Astrocyte (in vitro differentiated cells and primary cell): ENCODE measurements at regions not wholly inside any gene's neighbourhood (a gene's known extent, or its start where the extent isn't known, plus 50 kb on each side); places are given as distances from the start of the nearest gene placed in this dataset.

ENCODE experiments used
- DNase-seq: peaks from one replicate; pipeline ENCODE4 v3.0.0-alpha.2; 2010; ENCODE audit warnings: low read depth
- FAIRE-seq: peaks from 2 replicates; lab custom pipeline; 2011; peaks lifted over from hg19 to GRCh38; lab: Jason Lieb, UNC
- H2AFZ ChIP-seq: 2 replicates; pipeline ENCODE4 v1.6.0; 2012; ENCODE audit warnings: low read depth, low read length, inconsistent platforms
- H3K27ac ChIP-seq: 2 replicates; pipeline ENCODE4 v1.5.1; 2011; ENCODE audit warnings: low read depth, low read length, inconsistent platforms
- H3K27me3 ChIP-seq: 2 replicates; pipeline ENCODE4 v1.6.0; 2011; ENCODE audit warnings: low read length, inconsistent platforms; ENCODE audit not compliant: insufficient read depth
- H3K36me3 ChIP-seq: 2 replicates; pipeline ENCODE4 v1.5.1; 2011; ENCODE audit warnings: low read length, inconsistent platforms; ENCODE audit not compliant: insufficient read depth
- H3K4me1 ChIP-seq: 2 replicates; pipeline ENCODE4 v1.5.1; 2011; ENCODE audit warnings: low read length, inconsistent platforms; ENCODE audit not compliant: insufficient read depth
- H3K4me2 ChIP-seq: 2 replicates; pipeline ENCODE4 v1.6.0; 2012; ENCODE audit warnings: low read length, inconsistent platforms
- H3K4me3 ChIP-seq: 2 replicates; pipeline ENCODE4 v1.5.1; 2011; ENCODE audit warnings: low read depth, mild to moderate bottlenecking, low read length, inconsistent platforms; ENCODE audit not compliant: insufficient read depth
- H3K79me2 ChIP-seq: 2 replicates; pipeline ENCODE4 v1.6.0; 2012; ENCODE audit warnings: mild to moderate bottlenecking, low read length, inconsistent platforms; ENCODE audit not compliant: insufficient read depth
- H3K9ac ChIP-seq: 2 replicates; pipeline ENCODE4 v1.6.0; 2012; ENCODE audit warnings: mild to moderate bottlenecking, low read length, inconsistent platforms
- H3K9me3 ChIP-seq: 2 replicates; pipeline ENCODE4 v1.5.1; 2012; ENCODE audit warnings: low read depth, mild to moderate bottlenecking, low read length, inconsistent platforms; ENCODE audit not compliant: insufficient read depth
- H4K20me1 ChIP-seq: 2 replicates; pipeline ENCODE4 v1.6.0; 2012; ENCODE audit warnings: low read length, inconsistent platforms; ENCODE audit not compliant: insufficient read depth
- H3K27ac Mint-ChIP-seq: one replicate; pipeline ENCODE4 v1.8.0; 2021; ENCODE audit warnings: mild to moderate bottlenecking, mixed read lengths; ENCODE audit not compliant: unreplicated experiment
- H3K27me3 Mint-ChIP-seq: one replicate; pipeline ENCODE4 v1.8.0; 2021; ENCODE audit warnings: low read depth, mixed read lengths; ENCODE audit not compliant: unreplicated experiment
- H3K36me3 Mint-ChIP-seq: one replicate; pipeline ENCODE4 v1.8.0; 2021; ENCODE audit warnings: low read depth, mixed read lengths; ENCODE audit not compliant: unreplicated experiment
- H3K4me1 Mint-ChIP-seq: one replicate; pipeline ENCODE4 v1.8.0; 2021; ENCODE audit warnings: low read depth, mixed read lengths; ENCODE audit not compliant: unreplicated experiment
- H3K4me3 Mint-ChIP-seq: one replicate; pipeline ENCODE4 v1.8.0; 2021; ENCODE audit warnings: mild to moderate bottlenecking, moderate library complexity, mixed read lengths; ENCODE audit not compliant: unreplicated experiment
- H3K9me3 Mint-ChIP-seq: one replicate; pipeline ENCODE4 v1.8.0; 2021; ENCODE audit warnings: mild to moderate bottlenecking, mixed read lengths; ENCODE audit not compliant: unreplicated experiment
- CTCF ChIP-seq: IDR thresholded peaks from 2 replicates; pipeline ENCODE4 v1.5.1; 2011; ENCODE audit warnings: low read depth, mild to moderate bottlenecking, inconsistent platforms, low read length, moderate library complexity; ENCODE audit not compliant: insufficient read depth
- EZH2 ChIP-seq: IDR thresholded peaks from 2 replicates; pipeline ENCODE4 v1.6.1; 2012; ENCODE audit warnings: mild to moderate bottlenecking, low read length, inconsistent platforms; ENCODE audit not compliant: insufficient read depth

DNA sequence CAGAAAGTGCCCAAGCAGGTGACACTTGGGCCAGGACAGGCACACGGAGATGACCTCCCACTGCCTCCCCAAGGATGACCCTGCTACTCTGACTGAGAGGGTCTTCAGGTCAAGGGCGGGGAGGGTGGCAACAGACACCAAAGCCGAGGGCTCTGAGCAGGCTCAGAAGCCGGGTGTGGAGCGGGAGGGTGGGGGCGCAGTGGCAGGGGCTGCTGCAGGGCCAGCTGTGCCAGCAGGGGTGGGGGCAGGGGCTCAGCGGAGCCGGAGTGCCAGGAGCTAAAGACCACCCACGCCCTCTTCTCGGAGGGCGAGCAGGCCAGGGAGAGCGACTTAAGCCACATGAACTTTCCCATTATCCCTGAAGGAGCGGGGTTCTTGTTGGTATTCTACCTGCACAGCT is 93.3 kb upstream of the MBOAT2 start:
- H3K27me3 Mint-ChIP-seq = peaks cover 19% of the 10 kb centered on the region
- no peak overlapping the region for H2AFZ ChIP-seq

GRCh38 chr2:9095690-9096089 is 92.2 kb upstream of the MBOAT2 start:
- Histone ChIP-seq H2AFZ (peak overlapping the region; percentile 72), H3K9me3 (no peaks in the 10 kb centered on the region), H3K9ac (no peak overlapping the region), H3K4me2 (peak overlapping the region; percentile 42), H3K27ac (no peak overlapping the region), H4K20me1 (no peaks in the 10 kb centered on the region), H3K36me3 (no peaks in the 10 kb centered on the region), H3K27me3 (no peaks in the 10 kb centered on the region), H3K4me3 (no peak overlapping the region), H3K4me1 (peaks cover 22% of the 10 kb centered on the region), H3K79me2 (no peaks in the 10 kb centered on the region)
- Mint-ChIP-seq H3K36me3 (no peaks in the 10 kb centered on the region), H3K27me3 (peaks cover 16% of the 10 kb centered on the region), H3K9me3 (peaks cover 2% of the 10 kb centered on the region), H3K4me1 (peaks cover 11% of the 10 kb centered on the region), H3K27ac (no peak overlapping the region), H3K4me3 (no peak overlapping the region)
- no peak for TF ChIP-seq EZH2
- no peak for TF ChIP-seq CTCF
- DNase-seq (peak; percentile 31), FAIRE-seq (no peak)

More for the DNA sequence above, 93.3 kb upstream of the MBOAT2 start:
- H3K4me3 ChIP-seq = no peak overlapping the region
- FAIRE-seq (no peak), DNase-seq (no peak)
- no peak overlapping the region for H3K4me2 ChIP-seq
- TF ChIP-seq CTCF (no peak), EZH2 (no peak)
- no peaks in the 10 kb centered on the region for H3K36me3 ChIP-seq
- H3K27ac Mint-ChIP-seq = no peak overlapping the region
- H4K20me1 ChIP-seq = no peaks in the 10 kb centered on the region
- no peaks in the 10 kb centered on the region for H3K36me3 Mint-ChIP-seq
- no peaks in the 10 kb centered on the region for H3K27me3 ChIP-seq
- H3K4me3 Mint-ChIP-seq = no peak overlapping the region
- H3K4me1 Mint-ChIP-seq = peaks cover 11% of the 10 kb centered on the region
- no peaks in the 10 kb centered on the region for H3K79me2 ChIP-seq
- peaks cover 2% of the 10 kb centered on the region for H3K9me3 Mint-ChIP-seq
- H3K9ac ChIP-seq = no peak overlapping the region
- no peaks in the 10 kb centered on the region for H3K9me3 ChIP-seq
- H3K4me1 ChIP-seq = peaks cover 22% of the 10 kb centered on the region
- no peak overlapping the region for H3K27ac ChIP-seq

GRCh38 chr2:9095226-9095625 is 91.7 kb upstream of the MBOAT2 start:
- Histone ChIP-seq H3K4me1 (peaks cover 22% of the 10 kb centered on the region), H3K9me3 (no peaks in the 10 kb centered on the region), H3K27ac (no peak overlapping the region), H3K27me3 (no peaks in the 10 kb centered on the region), H2AFZ (no peak overlapping the region), H3K36me3 (no peaks in the 10 kb centered on the region), H4K20me1 (no peaks in the 10 kb centered on the region), H3K4me3 (no peak overlapping the region), H3K9ac (no peak overlapping the region), H3K79me2 (no peaks in the 10 kb centered on the region), H3K4me2 (peak overlapping the region; percentile 42)
- FAIRE-seq = no peak
- DNase-seq = no peak
- TF ChIP-seq EZH2 = no peak
- TF ChIP-seq CTCF = no peak
- H3K36me3 Mint-ChIP-seq = no peaks in the 10 kb centered on the region
- peaks cover 16% of the 10 kb centered on the region for H3K27me3 Mint-ChIP-seq
- H3K4me1 Mint-ChIP-seq = peaks cover 11% of the 10 kb centered on the region
- peaks cover 2% of the 10 kb centered on the region for H3K9me3 Mint-ChIP-seq
- no peak overlapping the region for H3K27ac Mint-ChIP-seq
- H3K4me3 Mint-ChIP-seq = no peak overlapping the region
